GM12891 (cell line): ENCODE measurements at regions not wholly inside any gene's neighbourhood (a gene's known extent, or its start where the extent isn't known, plus 50 kb on each side); places are given as distances from the start of the nearest gene placed in this dataset.

Experiments used
- POLR2A ChIP-seq: IDR thresholded peaks from 2 replicates; pipeline ENCODE4 v1.6.1; 2011; ENCODE audit warnings: low read depth, low read length, control low read depth
- POLR2AphosphoS5 ChIP-seq: IDR thresholded peaks from 2 replicates; pipeline ENCODE4 v1.6.1; 2011; ENCODE audit warnings: low read depth, low read length, control low read depth
- SPI1 ChIP-seq: IDR thresholded peaks from 2 replicates; pipeline ENCODE4 v1.6.1; 2011; ENCODE audit warnings: low read depth, low read length, control low read depth
- TAF1 ChIP-seq: IDR thresholded peaks from 2 replicates; pipeline ENCODE4 v1.6.1; 2011; ENCODE audit warnings: low read depth, low read length, control low read depth

- no peak for TF ChIP-seq TAF1
- no peak for TF ChIP-seq POLR2AphosphoS5
- TF ChIP-seq POLR2A: no peak; the same call in 1 of the 2 replicates
- TF ChIP-seq SPI1: no peak
Observed at GRCh38 chr1:101307985-101308689, 71.3 kb downstream of the S1PR1 start.
